ENCODE measurements at regions not wholly inside any gene's neighbourhood (a gene's known extent, or its start where the extent isn't known, plus 50 kb on each side); places are given as distances from the start of the nearest gene placed in this dataset.

- TF ChIP-seq, protein P1, sequence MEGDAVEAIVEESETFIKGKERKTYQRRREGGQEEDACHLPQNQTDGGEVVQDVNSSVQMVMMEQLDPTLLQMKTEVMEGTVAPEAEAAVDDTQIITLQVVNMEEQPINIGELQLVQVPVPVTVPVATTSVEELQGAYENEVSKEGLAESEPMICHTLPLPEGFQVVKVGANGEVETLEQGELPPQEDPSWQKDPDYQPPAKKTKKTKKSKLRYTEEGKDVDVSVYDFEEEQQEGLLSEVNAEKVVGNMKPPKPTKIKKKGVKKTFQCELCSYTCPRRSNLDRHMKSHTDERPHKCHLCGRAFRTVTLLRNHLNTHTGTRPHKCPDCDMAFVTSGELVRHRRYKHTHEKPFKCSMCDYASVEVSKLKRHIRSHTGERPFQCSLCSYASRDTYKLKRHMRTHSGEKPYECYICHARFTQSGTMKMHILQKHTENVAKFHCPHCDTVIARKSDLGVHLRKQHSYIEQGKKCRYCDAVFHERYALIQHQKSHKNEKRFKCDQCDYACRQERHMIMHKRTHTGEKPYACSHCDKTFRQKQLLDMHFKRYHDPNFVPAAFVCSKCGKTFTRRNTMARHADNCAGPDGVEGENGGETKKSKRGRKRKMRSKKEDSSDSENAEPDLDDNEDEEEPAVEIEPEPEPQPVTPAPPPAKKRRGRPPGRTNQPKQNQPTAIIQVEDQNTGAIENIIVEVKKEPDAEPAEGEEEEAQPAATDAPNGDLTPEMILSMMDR (IDR thresholded peaks at IDR 0.05; ENCODE audit: insufficient read depth, low read depth, low read length, missing control alignments) = no peak
- H3K4me3 ChIP-seq (ENCODE audit: low read depth, low read length) = no peak overlapping the region
- no peak for DNase-seq (ENCODE audit: low read depth)
Measured at GRCh38 chr12:87784350-87784749, 244.9 kb downstream of the C12orf50 start.

- TF ChIP-seq, protein P1 (IDR thresholded peaks at IDR 0.05; ENCODE audit: insufficient read depth, low read depth, low read length, missing control alignments) = no peak
Measured at GRCh38 chr12:87783467-87783866, 245.7 kb downstream of the C12orf50 start.

DNA sequence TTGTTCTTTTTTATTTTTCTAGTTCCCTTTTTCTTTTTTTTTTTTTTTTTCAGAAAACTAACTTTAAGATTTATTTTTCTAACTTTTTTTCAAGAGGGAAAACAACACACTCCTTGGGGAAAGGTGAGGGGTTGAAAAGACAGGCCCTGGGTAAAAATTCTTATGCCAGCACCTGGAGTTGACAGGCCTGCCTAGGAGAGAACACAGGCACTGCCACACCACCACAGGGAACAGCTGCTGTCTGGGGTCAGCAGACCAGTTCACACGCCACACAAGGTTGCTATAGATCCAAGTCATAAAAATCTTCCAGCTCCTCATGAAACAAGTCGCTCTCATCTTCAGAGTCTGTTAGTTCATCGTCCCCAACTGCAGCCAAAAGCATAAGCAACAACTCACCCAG lies 246.4 kb downstream of the C12orf50 start:
- DNase-seq (ENCODE audit: low read depth) = no peak
- TF ChIP-seq, protein P1 (IDR thresholded peaks at IDR 0.05; ENCODE audit: insufficient read depth, low read depth, low read length, missing control alignments) = no peak
- no peak overlapping the region for H3K4me3 ChIP-seq (ENCODE audit: low read depth, low read length)

More at GRCh38 chr12:87783467-87783866, 245.7 kb downstream of the C12orf50 start:
- no peak overlapping the region for H3K4me3 ChIP-seq (ENCODE audit: low read depth, low read length)
- DNase-seq (ENCODE audit: low read depth) = no peak

DNA sequence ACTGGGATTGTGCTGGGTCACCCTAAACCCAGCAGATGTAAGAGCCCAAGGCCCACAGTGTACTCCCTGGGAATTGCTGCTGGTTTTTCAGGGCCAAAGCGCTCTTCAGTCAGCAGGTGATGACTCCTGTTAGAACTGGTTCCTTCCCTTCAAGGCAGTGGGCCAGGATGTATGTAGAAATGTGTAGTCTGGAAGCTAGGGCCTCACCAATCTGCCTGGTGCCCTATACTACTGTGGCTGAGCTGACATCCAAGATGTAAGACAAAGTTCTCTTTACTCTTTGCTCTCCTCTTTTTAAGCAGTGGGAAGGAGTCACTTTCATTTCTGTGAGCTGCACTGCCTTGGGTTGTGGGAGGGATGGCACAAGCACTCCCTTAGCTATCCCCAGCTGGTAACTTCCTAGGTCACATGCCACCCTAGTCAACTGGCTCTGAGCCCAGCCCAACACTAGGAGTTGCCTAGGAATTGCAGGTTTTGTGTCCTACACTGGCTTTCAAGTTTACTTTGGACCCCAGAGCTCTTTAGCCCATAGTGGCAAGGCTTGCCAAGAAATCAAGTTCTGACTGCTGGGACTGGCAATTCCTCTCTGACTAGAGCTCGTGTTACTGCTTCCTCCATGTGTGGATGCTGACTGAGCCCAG lies 249.2 kb downstream of the C12orf50 start:
- no peak overlapping the region for H3K4me3 ChIP-seq (ENCODE audit: low read depth, low read length)
- no peak for DNase-seq (ENCODE audit: low read depth)
- TF ChIP-seq, protein P1 (IDR thresholded peaks at IDR 0.05; ENCODE audit: insufficient read depth, low read depth, low read length, missing control alignments) = no peak

DNA sequence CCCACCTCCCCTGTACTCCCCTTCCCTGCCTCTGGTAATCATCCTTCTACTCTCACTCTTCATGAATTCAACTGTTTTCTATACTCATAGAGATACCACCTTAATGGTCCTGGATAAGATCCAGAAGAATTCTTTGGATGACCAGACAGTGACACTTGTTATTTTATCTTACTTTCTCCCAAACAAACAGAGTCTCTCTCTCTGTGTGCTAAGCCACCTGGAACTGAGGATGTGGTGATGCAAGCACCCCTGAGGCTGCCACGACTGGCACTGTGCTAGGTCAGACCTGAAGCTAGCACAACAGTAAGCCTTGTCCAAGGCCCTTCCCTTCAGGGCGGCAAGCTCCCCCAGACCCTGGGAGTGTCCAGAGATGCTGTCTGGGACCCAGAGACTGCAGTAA lies 250.2 kb downstream of the C12orf50 start:
- no peak for DNase-seq (ENCODE audit: low read depth)
- TF ChIP-seq, protein P1 (IDR thresholded peaks at IDR 0.05; ENCODE audit: insufficient read depth, low read depth, low read length, missing control alignments) = no peak

GRCh38 chr12:87778065-87778464 lies 251.1 kb downstream of the C12orf50 start:
- H3K4me3 ChIP-seq (ENCODE audit: low read depth, low read length) = no peak overlapping the region
- TF ChIP-seq, protein P1 (IDR thresholded peaks at IDR 0.05; ENCODE audit: insufficient read depth, low read depth, low read length, missing control alignments) = no peak
- no peak for DNase-seq (ENCODE audit: low read depth)

More for the DNA sequence above, 250.2 kb downstream of the C12orf50 start:
- no peak overlapping the region for H3K4me3 ChIP-seq (ENCODE audit: low read depth, low read length)

GRCh38 chr12:87775784-87776183 lies 253.4 kb downstream of the C12orf50 start:
- TF ChIP-seq, protein P1 (IDR thresholded peaks at IDR 0.05; ENCODE audit: insufficient read depth, low read depth, low read length, missing control alignments) = no peak
- no peak for DNase-seq (ENCODE audit: low read depth)
- no peak overlapping the region for H3K4me3 ChIP-seq (ENCODE audit: low read depth, low read length)

All from GM12865 (cell line).